GM21515 (cell line): ENCODE measurements at regions not wholly inside any gene's neighbourhood (a gene's known extent, or its start where the extent isn't known, plus 50 kb on each side); places are given as distances from the start of the nearest gene placed in this dataset.

Experiments used
- ATAC-seq: cut with Tn5 transposase; IDR thresholded peaks from one replicate; pipeline ENCODE4 v1.9.1; 2021; ENCODE audit not compliant: unreplicated experiment

DNA sequence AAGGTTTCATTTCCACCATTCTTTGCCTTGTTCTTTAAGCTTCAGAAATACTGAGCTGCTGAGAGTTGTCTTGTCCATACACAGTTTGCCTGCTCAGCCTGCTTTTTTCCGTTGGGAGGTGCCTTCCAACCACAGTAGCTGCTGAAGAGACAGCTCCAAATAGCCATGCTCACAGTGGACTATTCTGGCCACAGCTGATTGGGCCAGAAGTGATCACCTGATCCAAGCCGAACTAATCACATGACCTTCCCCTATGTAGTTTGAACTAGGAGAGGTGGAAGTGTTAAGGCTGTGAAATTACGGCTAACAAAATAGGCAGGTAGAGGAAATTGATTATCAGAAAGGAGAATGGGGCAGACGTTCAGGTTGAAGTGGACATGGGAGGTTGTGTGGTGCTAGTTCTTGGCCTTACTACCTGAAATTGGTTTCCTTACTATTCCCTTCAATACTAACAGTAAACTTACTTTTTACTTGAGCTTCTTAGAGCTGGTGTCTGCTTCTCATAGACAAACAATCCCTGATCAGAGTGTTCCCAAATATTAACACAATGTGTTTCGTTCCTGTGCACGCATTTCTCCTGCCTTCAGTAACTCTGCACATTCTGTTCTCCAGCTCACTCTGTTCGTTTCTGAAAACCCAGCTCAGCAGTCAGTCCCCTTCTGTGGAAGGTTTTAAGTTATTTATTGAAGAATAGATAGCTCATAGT lies 136.1 kb downstream of the RWDD3 start:
- ATAC-seq: no peak

DNA sequence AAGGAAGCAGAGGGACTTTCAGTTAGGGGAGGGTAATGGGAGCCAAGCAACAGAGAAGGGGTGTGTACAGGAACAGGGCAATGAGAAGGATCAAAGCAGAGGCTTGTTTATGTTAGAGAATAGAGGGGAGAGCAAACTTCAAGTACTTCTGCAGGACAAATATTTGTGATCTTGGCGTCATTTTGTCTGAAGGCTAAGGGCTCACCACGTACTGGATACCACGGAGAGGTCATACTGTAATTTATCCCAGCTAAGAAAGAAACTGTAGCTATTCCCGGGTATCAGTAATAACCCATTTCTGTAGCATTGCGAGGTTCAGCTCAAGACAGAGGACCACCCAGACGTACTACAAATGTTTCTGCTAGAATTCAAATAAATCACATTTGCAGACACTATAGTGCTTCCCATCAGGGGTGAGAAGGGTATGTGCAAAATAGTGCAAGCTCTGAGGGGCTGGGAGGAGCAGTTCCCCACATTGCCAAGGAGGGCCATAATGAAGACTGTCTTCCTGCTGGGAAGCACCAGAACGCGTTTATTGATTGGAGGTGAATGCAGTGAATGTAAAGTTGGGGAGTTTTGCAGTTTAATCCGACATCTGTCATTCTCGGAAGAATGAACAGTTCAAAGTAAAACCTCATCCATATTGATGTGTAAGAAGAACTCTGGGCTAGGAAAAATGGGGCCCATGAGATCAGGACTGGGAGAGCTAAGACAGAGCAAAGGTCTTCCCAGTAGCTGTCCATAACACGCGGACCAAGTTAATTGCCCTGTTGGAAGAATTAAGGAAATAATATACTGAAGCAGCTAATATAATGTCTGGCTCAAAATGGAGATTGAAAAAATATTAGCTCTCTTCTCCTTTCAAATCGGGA lies 136.9 kb downstream of the RWDD3 start:
- no peak for ATAC-seq

DNA sequence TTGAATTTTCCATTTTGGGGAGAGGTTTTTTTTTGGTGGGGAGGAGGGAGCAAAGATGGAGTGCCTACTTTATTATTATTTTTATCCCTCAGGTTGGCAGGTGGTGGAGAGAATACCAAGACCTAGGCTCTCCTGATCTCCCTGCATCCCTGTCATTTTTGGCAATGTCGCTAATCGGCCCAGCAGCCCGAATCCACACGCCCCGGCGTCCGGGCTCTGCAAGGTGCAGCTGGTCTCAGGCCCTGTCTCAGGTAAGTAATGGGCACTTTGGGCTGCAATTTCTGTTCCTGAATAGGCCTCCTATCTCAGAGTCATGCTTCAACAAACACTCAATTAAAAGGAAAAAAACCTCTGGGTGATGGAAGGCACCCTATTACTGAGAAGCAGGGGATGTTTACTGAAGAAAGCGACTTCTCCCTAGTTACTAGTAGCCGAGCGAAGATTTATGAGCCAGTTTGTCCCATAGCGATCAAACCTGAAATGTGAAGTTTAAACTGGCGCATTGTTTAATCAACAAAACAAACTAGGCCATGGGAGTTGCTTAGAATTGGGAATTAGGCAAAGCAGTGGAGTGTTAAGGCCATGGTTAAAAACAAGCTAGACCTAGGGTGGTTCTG lies 137.8 kb downstream of the RWDD3 start:
- ATAC-seq: no peak

DNA sequence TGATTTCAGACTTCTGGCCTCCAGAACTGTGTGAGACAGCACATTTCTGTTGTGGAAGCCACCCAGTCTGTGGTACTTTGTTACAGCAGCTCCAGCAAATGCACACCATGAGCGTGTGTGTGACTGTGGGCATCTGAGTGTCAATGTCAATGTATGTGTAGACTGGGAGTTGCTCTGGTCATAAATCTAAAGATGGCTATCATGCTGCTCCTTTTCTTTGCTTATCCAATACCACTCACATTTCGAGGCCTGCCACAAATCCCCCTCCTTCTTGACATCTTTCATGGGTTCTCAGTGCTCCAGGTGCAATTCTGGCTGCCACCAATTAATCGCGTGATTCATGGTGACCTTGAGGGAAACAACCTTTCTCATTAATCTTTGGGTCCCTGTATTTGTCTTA lies 141.2 kb downstream of the RWDD3 start:
- no peak for ATAC-seq

DNA sequence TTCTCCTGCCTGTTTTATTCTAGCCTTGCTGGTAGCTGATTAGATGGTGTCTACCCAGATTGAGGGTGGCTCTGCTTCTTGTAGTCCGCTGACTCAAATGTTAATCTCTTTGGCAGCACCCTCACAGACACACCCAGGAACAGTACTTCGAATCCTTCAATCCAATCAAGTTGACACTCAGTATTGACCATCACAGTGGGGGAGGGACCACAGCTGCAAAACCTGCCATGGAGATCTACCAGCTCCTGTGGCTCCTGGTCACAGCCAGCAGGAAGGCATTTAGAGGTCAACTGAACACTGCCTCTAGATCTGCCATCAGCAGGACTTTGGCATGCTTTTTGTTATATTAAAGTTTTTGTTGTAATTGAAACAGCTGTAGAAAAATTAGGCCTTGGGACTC lies 146.9 kb downstream of the RWDD3 start:
- ATAC-seq: no peak

DNA sequence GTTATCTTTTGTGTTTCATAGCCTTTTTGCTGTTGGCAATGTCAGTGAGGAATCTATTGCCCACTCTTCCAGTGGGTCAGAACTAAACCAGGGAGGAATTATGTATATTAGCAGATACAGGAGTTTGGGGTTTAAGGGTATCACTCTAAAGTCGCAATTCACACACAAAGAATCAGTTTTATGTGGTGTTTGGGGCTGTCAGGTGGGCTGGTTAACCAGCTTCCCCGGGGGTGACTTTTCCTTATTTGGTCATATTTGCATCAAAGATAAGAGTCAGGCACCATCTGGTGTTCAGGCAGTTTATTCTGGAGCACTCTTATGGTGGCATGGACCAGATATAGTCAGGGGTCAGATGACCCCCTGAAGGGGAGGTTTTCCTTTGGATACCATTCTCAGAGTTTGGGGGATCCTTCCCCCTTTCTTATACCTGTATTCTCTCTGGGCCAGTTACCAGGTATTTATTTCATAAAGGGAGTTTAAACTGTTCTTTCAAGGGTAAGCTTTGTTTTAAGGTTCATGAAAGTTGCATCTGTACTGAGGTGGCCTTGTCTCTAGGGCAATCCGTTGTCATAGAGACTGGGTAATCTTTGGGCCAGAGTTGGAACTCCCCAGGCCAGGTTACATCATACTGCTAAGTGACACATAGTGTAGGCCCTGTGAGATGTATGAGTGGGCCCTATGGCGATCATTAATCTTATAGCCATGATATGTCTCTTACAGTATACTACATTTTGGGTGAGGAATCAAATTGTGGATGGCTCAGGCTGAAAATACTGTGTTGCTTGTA lies 148.2 kb downstream of the RWDD3 start:
- ATAC-seq: no peak

DNA sequence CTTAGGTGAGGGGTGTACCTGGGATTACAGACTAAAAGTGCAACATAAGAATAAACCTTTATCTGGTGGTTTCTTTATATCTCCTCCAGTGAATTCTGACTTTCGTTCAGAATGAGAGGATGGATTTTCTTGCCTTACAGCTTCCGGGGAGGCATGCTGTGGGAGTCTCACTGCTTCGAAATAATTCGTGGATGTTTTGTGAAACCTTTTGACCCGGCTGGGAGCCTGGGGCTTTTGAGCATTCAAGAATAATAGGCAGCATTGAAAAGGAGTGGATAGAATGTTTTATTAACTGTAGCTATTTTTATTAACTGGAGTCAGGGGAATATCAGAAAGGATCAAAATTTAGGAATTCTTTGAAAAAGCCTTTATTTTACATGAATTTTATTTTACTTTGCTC lies 149.1 kb downstream of the RWDD3 start:
- no peak for ATAC-seq

DNA sequence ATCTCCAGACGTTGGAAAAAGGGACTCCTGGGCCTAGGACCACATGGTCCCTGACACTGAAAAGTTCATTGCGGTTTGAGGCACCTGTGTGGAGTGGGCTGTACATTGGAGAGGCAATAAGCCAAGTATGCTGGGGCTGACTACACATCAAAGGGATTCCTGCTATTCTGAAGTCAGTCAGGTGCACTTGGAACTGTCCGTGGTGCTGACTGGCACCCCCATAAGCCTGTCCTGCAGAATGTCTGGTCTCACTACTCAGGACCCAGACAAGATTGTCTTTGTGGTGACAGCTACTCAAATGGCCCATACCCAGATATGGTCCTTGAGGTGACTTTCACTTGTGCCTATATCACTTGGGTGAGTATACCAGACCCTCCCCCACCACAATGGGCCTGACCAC lies 150.6 kb downstream of the RWDD3 start:
- no peak for ATAC-seq

DNA sequence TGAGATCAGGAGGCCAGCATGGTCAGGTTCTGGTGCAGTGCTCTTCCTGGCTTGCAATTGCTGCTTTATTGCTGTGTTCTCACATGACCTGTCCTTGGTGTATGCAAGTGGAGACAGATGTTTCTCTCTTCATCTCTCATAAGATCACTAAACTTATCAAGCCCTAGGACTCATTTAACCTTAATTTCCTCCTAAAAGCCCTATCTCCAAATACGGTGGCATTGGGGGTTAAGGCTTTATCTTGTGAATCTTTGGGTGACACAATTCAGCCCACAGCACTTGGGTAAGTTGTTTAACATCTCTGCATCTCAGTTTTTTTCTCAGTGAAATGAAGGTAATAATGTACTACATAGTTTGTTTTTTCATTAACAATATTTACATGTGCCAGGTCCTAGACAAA lies 152.4 kb downstream of the RWDD3 start:
- ATAC-seq: no peak

DNA sequence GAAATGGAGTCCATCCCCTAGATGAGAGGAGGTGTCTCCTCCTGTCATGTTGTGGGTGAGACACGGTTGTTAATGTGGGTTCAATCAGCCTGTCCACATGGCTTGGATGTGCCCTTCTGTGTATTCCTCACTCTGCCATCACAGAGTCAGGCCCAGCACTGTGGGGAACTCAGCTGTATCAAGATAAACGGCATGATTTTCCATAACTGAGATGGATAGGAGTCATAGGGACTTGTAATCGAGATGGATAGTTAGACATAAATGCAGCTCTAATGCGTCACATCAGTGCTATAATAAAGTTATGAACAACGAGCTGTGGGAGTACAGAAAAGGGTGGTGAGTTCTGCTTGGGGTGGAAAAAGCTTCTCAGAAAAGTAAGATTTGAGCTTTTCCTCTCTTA lies 152.9 kb downstream of the RWDD3 start:
- no peak for ATAC-seq

DNA sequence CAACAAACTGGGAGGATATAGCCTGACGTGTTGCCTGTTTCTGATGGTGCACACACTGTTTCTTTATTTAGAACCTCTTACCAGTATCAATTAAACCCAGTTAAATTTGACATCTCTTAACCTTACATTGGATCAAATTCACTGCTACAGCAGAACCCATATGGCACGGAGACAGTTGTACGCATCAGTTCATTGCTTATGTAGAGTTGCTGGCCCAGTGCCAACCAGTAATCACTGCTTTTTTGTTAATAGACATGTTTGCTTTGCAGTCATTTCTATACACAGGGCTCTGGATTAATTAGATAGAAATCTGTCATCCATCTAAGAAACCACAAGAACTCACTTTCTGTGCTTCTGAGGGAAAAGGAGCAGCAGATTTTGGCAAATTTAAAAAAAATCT lies 154.0 kb downstream of the RWDD3 start:
- no peak for ATAC-seq

DNA sequence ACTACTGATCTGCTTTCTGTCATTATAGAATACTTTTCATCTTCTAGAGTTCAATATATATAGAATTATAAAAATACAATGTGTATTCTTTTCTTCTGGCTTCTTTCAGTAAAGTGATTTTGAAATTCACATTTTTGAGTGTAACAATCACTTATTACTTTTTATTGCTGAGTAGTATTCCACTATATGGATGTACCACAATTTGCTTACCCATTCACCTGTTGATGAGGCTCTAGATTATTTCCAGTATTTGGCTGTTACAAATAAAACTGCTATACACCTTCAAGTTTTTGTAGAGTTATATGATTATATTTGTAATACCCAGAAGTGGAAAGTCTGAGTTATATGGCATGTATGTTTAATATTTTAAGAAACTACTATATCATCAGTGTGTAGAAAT lies 159.4 kb downstream of the RWDD3 start:
- no peak for ATAC-seq

DNA sequence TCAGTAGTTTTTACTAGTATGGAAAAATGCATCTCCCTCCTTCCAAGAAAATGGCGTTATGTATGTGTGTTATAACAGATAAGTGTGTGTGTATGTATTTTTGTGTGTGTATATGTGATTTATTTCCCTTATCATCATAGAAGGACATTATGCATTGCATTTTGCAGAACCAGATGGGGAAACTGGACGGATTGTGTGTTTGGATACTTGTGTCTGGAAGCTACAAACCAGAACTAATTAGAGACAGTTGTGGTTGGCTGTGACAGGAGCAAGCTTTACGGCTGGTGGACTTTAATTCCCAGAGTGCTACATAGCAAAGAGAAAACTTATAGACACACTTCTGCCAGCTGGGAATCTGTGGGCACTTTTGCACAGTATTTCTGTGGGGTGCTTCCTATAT lies 162.5 kb downstream of the RWDD3 start:
- no peak for ATAC-seq

DNA sequence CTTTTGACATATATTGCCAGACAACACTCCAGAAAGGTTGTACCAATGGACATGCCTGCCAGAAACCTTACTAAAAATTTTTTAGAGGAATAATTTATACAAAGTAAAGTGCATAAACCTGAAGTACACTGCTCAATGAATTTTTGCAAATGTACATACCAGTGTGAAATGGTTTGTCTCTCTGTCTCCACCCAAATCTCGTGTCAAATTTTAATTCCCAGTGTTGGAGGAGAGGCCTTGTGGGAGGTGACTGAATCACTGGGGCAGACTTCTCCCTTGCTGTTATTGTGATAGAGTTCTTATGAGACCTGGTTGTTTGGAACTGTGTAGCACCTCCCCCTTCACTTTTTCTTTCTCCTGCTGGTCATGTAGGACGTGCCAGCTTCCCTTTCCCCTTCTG lies 168.8 kb downstream of the RWDD3 start:
- ATAC-seq: no peak

DNA sequence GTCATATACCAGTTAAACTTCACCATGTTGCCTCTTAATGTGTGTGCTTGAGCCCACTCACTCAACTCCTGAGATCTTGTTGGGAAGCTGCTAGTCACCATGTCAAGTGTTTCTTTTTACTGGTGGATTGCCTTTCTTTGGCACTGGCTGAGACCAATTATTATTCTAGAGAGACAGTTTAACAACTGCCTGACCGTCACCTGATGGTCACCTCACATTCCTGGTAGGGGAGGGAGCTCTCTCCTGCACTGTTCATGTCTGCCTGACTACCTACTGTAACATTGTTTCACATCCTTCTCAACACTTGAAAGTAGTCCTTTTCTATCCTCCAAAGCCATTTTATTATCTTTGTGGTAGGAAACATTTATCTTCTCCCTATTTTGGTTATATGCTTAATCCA lies 172.3 kb downstream of the RWDD3 start:
- ATAC-seq: no peak

DNA sequence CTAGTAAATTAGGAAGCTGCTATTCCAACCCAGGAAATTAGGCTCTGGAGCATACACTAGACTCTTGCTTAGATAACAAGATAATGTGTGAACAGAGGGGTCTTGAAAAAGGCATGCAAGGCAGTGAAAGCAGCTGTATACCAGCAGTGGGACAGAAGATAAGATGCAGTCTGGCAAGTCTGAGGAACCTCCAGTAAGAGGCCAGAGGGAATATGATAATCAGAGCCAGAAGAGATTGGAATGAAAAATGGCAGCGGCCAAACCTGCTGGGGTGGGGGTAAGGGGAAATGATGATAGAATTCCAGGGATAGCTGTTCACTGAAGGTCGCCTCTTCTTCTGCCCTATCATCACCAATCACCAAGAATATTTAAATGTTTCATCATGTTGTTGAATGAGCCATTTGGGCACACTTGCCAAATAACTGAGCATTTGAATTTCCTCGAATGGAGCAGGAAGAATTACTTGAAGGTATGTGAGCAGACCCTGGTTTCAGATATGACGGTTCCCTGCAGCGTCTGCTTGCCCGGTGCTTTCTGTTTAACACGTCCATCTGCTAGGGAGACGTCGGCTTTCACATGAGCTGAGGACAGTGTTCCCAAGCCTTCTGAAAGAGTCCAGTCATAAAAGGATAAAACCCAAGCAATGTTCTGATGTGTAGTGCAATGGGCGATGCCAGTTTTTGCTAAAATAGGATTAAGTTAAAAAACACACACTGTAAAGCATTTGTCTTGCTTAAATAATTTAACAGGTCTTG lies 173.3 kb downstream of the RWDD3 start:
- ATAC-seq: no peak

DNA sequence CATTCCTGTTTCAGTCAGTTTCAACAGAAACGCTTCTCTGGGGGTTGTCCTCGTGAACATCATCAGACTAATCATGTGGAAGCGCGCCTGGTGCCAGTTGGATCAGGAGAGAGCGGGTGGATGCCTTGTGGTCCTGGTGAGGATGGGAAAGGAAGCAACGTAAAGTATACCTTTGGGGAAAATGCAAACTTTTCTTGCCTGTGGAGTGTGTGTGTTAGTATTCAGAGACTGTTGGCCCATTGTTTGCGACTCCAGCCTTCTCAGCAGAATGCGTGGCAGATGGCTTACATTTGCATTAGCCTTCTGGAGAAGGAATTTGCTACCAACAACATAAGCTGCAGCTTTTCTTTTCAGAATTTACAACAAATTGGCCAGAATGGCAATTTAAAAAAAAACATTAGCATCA lies 173.9 kb downstream of the RWDD3 start:
- no peak for ATAC-seq

DNA sequence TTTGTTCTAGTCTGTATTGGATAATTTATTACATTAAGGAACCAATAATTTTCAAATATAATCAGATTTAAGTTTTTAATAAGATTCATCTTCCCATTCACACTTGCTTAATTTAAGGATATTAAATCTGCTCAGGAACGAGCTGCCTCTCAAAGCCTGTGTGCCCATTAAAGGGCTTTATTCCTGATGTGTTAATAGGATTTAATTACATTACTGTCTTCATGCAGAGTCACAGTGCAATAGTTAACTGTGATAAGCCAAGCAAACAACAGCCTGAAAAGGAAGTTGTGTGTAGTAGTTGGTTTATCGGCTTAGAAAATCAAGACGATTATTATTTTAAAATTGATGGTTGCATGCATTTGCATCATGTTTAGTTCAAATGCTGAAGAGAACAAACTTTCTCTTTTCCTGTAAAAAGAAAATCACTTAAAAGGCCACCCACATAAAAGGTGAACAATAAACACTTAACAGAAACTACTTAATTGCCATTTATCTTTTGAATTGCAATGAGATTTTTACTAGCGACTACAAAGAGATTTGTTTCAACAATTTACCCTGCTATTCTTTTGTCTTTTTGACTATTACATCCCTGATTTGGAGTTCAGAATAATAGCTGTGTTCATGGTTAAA lies 174.6 kb downstream of the RWDD3 start:
- ATAC-seq: no peak

DNA sequence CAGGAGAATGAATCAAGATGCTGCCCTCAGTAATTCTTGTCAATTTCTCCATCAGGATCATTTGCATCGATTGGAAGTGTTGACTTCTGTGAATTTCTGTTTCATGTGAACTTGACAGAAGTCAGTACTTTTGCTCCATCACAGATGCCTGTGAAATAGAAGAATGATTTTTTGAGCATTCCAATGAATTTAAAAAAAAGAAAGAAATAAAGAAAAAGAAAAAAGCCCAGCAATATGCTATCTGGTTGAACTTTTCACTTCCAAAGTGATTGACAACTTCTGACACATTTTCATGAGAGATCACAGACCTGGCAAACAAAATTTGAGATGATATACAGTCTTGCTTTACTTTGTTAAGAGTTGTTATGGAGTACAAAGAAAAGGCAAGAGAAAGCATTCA lies 175.3 kb downstream of the RWDD3 start:
- ATAC-seq: no peak

DNA sequence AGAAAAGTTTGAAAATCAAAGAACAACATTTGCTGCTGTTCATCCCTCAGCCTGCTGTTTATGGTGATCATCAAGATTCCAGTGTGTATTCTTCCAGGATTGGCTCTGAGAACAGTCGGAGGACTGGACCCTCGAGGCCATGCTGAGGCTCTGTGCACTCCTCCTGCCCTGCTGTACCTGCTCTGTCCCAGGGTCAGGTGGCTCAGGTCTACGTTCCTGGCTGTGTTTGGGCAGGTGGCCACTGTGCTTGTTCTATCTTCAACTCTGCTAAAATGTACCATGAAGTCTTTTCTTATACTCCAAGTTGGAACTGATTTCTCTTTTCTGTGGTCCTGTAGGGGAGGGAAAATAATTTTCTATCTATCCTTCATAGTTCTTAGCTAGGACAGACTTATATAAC lies 175.9 kb downstream of the RWDD3 start:
- ATAC-seq: no peak
